HG03558 (cell line): ENCODE measurements at regions not wholly inside any gene's neighbourhood (a gene's known extent, or its start where the extent isn't known, plus 50 kb on each side); places are given as distances from the start of the nearest gene placed in this dataset.

Experiments used
- ATAC-seq: cut with Tn5 transposase; IDR thresholded peaks from one replicate; pipeline ENCODE4 v1.9.1; 2021; ENCODE audit warnings: moderate number of reproducible peaks; ENCODE audit not compliant: unreplicated experiment; ENCODE audit errors: extremely low read depth

DNA sequence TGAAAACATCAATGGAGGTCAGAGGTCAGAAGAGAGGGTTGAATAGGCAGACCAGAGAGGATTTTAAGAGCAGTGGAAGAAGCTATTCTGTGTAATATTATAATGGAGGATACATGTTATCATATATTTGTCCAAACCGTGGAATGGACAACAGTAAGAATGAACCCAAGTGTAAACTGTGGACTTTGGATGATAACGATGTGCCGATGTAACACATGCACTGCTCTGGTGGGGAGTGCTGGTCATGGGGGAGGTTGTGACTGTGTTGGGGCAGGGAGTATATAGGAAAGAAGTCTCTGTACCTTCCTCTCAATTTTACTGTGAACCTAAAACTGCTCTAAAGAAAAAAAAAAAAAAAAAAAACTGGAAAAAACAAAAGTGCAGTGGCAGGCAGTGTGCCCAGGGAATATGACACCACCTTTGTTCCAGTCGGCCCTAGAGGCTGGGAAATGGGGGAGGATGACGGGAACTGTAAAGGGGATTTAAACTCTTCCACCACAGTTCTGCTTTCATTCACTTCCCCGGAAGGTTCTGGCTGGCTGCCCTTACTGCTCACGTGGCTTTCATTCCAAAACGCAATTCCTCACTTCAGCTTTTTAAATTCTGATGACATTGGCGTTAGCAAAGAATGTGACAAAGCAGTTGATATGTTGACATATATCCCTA lies 113.7 kb upstream of the ANKRD1 start:
- ATAC-seq = no peak

DNA sequence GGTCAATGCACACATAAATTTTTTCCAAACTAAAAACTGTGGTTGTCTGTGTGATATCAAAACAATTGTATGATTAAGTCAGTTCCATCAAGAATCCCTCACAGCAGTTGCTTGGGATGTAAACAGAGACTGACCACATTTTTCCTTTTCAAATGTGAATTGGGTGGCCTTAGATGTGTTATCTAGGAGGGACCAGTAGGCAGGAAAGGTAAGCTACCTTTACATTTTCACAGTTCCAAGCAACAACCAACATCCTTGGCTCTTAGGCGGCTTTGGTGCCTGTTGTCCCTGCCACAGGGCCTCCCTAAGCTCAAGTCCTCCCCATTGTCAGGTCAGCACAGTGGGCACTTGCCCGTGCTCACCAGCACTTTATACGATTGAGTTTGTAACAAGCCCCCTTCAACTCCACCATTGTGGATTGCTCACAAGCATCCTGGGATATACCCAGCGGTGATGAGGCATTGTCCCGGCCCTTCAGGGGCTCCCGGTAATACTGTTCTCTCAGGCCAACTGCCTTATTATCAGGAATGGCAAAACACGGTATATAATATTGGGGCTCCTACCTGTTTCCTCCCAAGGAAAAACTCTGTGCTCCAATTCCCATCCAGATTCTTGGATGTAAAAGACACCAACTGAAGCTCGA lies 114.9 kb upstream of the ANKRD1 start:
- ATAC-seq = no peak

DNA sequence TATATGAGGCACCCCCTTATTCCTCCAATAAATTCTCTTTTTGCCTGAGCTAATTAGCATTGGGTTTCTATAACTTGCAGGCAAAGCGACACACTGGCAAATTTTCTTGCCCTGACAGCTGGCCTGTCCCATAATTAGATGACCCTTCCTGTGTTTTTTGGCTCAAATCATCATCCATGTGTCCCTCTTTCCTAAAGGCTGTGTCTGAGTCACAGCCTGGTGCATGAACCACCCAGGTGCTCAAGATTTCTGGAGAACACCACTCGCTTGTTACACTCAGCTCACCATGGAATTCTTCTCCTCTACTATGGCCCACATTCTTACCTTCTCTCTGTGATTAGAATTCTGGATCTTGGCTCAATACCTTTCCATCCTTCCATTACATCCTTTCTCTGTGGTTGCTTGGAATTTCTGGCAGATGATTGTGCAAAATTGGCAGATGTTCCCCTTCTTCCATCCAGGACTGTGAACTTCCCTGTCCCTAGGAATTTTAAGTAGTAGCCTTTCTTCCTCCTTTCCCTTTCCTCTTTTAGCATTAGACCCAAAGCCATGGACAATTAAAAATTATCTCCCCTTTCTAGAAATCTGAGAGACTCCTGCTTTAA lies 116.0 kb upstream of the ANKRD1 start:
- ATAC-seq = no peak

DNA sequence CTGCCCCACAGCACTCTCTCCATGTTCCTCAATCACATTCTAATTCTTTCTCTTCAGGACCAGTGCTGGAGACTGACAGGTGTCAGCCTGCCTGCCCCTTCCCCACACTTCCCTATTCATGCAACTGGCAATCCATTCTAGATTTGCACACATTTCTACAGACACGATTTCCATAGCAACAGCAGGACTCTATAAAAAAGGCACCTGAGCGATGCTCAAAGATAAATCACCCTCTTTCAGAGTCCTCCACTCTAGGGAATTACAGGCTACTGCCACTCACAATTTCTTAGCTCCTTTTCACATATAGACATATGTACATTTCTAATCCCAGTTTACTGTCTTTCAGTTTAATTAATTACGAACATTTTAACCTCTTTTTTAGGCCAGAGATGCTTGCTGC lies 118.1 kb upstream of the ANKRD1 start:
- ATAC-seq = no peak

DNA sequence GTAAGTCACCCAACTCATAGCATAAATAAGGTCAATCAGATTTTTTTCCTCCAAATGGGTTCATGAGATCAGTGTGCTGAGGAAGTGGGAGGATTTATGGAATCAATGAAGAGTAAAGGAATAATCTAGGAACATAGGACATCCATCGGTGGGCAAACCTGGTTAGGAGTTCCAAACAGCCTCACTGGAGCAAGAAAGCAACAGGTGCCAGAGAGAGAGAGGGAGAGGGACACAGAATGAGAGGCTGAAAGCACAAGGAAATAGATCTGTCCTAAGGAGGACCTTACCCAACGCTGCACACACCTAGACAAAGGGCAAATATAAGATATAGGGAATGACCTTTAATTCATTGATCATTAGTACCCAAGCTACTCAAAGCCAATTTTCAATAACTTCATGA lies 119.5 kb upstream of the ANKRD1 start:
- no peak for ATAC-seq

DNA sequence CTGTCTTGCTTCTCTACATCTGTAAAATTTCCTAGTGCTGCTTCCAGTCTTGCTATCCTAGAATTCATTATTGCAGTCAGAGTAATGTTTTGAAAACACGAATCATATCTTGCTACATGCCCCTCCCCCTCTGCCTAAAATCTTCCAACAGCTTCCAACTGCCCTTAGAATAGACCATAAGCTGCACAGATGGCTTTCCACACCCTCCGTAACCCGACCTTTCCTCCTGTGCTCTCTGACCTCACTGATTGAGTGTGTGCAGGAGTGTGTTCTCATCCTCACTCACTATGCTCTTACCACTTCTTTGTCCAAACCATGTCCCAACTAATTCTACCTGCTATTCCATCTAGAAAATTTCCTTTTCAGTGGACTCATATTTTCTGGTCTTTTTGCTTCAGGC lies 121.2 kb upstream of the ANKRD1 start:
- ATAC-seq = no peak

DNA sequence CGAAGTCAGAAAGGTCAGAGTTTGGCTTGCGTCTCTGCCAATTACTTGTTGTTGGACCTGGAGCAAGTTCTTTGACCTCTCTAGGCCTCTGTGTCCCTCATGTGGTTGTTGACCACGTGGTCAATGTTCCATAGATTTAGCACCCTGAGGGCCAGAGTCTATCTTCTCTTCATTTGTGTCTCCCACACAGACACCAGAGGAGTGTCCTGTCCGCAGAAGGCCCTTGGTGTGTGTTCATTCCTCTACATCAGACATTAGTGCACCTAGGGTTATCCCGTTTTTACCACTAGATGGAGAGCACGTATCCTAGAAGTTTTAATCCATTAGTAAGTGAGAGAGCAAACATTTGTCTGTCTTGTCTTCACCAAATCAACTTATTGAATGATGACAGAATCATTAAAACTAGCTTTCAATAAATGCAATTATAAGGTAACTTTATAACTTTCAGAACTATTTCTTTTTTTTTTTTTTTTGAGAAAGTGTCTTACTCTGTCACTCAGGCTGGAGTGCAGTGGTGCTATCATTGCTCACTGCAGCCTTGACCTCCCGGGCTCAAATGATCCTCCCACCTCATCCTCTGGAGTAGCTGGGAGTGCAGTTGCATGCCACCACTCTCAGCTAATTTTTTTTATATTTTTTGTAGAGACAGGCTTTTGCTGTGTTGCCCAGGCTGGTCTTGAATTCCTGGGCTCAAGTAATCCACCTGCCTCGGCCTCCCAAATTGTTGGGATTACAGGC lies 122.5 kb upstream of the ANKRD1 start:
- no peak for ATAC-seq

DNA sequence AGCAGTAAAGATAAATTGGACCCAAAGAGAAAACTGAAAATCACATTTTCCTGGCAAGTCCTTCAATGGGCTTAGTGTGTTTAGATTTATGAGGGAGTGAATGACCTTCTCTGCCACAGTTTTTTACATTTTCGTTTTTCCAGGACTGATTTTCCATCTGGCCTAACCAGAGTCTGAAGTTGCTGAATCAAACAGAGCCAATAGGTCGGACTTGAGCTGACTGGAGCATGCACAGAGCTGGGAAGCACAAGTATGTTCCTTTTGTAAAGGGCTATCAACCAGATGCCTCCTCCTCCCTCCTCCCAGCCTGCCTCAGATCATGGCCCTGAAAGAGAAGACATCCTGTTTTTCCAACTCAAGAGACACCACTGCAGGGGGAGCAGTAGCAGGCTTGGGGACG lies 126.0 kb upstream of the ANKRD1 start:
- no peak for ATAC-seq

DNA sequence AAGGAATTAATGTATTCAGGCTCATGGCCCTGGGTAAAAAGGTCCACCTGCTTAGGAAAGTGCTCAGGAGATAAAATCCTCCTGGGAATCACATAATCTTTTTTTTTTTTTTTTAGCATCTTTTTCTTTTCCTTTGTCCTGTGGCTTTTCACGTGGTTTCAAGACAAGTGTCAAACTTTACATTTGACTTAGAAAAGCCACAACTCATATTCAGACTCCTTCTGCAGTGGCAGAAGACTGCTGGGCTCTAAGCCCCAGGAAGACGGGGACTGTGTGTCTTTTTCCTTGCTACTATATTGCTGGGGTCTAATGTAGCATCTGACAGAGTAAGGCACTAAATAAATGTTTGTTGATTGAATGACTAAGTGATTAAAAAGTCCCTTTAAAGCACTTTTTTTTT lies 127.5 kb upstream of the ANKRD1 start:
- ATAC-seq = no peak

DNA sequence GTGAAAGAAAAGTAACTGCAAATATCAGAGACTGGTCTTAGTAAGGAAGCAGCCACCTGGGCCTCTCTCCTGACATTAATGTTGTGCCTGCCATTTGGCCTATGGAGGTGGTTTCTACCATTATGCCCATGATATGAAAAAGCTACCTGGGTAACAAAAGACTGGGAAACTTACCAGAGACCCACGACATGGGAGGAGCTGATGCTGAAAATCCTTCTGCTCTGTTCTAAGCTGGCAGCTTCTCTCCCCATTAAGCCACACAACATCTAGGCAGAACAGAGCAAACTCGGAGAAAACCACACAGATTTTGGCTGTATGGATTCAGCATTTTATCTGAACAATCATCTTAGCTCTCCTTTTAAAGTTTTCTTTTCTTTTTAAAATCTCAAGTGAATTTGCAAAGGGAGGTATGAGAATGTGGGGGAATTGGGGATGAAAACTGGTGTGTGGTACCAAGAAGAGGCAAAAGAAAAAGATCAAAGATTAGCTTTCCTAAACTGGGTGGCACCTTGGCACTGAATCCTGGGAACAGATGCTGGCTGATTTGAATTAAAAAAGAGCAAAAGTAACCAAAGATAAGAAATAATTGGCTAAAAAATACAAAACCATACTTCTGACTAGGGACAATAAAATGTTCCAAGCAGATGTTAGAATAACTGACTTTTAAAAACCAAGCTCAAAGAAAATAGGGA lies 128.6 kb upstream of the ANKRD1 start:
- ATAC-seq = no peak

DNA sequence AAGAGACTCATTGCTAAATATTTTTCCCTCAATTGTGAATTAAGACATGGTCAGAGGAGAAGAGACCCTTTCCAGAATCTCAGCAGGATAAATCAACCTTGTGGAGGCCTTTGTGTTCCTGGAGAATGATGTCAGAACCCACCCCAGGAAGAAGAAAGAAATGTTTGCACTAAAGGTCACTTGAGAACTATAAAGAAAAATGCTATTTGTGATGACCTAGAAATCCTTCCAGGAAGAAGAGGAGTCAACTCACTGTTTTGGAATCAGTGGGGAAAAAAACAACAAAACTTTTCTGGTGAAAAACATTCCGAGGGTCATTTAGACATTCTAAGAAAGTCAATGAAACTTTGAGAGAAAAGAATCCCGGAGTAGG lies 129.1 kb upstream of the ANKRD1 start:
- no peak for ATAC-seq

DNA sequence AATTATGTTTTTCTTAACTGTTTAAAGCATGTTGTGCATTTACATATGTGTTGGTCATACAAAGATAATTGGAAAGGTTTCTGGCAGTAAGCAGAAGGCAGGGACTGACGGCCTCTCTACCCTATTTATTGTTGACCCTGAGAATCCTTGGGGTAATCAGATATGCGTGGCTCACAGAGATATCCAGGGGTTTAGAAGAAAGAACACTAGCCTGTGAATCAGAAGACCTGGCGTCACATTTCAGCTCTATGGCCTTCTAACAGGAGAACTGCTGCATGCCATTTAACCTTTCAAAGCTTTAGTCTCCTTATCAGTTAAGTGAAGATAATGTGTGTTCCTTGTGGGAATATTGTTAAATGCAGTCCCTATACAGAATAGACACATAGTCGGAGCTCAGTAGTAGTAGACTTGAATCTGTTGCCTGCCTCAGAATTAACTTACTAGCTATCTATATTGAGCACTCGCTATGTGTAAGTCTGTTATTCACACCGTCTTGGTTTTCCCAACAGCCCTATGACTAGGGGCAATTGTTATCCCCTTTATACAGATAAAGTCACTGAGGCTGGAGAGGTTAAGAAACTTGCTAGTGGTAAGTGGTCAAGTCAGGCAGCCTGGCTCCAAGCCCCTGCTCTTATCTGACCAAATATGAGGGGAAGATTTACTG lies 129.6 kb upstream of the ANKRD1 start:
- ATAC-seq = no peak

DNA sequence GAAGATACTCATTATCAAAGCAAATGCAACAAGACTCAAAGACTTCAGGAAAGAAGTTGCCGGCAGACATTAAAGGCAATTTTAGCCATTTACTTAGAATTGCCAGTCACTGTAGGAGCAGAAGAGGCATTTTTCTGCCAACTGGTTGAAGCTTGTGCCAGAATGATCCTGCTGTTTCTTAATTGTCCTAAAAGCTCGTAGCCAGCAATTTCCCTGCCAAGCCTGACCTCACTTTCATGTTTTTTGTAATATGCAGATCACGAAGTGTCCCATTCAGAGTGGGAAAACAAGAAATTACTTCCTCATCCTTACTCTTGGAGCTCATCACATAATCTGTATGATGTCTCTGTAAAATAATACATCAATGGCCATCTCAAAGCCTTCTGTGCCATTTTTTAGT lies 130.9 kb upstream of the ANKRD1 start:
- ATAC-seq = no peak

DNA sequence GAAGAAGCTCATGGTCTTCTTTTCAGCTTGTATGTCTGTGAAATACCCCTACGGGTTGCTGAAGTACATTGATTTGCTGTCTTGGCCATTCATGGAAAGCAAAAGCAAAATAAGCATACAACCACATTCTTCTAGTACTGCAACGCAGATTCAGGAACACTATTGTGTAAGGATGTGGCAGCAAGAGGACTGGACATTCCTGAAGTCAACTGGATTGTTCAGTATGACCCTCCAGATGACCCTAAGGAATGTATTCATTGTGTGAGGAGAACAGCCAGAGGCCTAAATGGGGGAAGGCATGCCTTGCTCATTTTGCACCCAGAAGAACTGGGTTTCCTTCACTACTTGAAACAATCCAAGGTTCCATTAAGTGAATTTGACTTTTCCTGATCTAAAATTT lies 133.4 kb upstream of the ANKRD1 start:
- ATAC-seq = no peak

DNA sequence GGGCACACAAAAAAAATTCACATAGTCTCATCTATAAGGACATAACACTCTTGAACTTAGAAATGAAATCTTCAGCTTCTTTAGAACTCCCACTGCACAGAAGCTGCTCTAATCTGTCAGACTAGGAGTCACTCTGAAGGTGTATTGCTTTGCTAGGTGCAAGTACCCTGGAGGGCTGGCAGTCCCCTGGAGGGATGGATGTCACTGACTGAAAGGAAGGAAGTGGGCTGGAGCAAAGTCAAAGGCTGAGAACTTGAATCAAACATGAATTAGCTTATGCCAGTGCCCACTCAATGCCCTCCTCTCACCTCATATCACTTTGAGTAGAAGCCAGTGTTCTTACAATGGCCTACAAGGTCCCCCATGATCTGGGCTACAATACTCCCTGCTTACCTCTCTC lies 140.3 kb upstream of the ANKRD1 start:
- ATAC-seq = no peak

DNA sequence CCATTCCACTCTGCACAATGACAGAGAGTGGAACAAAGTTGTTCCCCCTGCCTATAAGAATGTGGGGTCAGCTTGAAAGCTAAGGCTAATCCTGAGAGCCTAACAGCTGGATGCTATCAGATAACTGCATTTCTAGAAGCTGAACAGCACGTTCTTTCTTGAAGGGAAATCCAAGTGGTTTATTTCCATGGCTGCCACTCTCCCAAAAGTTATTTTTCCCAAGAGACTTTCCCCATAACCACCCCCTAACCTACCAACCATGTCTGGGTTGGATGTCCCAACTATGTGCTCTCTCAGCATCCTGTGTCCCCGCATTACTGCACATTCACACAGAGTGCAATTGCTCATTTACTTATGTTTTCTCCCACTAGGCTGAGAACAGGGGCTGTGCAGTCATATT lies 140.7 kb upstream of the ANKRD1 start:
- ATAC-seq = no peak

DNA sequence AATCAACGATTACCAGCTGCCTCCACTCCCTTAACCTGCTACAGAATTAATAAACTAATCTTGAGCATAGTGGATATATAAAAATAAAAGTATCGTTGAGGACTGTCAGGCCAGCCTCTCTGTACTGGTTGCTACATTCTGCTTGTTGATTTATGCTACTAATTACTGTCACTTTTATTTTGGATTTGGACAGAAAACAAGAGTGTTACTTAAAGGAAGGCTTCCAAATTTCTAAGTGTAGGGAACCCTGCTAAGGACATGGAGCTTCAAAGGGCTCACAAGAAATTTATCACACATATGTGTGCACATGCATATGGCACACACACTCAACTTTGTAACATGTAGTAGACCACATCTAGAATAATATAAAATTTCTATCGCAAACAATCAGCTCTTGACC lies 141.2 kb upstream of the ANKRD1 start:
- no peak for ATAC-seq

DNA sequence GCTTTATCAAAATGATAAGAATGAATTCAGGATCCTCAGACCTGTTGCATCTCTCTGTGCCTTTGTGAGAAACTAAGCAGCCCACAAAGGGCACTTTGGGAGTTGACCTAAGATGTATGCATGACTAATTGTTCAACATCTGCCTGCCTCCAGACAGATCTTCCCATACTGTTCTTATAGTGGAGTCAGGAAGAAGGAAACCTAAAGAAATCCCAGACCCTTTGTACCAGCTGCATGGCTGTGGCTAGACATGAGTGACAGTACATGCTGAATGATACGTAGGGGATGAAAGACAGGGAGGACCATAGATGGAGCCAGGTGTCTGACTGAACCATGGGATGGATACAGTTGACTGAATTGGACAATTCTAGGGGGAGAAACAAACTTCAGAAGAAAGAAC lies 148.7 kb upstream of the PCGF5 start:
- ATAC-seq = no peak

DNA sequence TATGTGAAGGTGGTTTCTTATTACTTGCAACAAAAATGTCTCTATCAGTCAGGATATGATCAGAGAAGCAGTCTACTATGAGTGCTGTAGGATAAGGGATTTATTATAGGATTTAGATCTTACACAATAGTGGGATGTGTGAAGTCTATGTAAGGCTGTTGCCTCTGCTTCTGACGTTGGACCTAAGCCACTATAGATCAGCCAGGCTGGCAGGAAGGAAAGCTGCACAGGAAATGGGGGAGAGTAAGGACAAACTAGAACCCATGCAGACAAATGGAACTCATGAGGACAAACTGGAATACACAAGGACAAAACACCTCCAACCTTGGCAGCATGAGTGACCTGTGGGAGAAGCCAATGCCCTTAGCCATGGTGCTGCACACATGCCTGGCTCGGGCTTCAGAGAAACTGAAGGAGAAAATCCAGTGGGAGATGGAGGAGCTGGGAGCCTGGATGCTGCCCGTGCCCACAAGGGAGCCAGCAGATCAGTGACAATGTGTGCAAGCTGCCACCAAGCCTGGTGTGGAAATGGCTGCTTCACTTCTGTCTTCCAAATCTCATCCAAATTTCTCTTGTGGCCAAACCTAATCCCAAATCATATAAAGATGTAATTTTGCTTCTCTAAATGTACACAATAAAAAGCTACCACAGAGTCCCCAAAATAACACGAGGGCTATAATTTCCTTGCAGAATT lies 147.0 kb upstream of the PCGF5 start:
- no peak for ATAC-seq
